ENCODE measurements at regions not wholly inside any gene's neighbourhood (a gene's known extent, or its start where the extent isn't known, plus 50 kb on each side); places are given as distances from the start of the nearest gene placed in this dataset.

DNA sequence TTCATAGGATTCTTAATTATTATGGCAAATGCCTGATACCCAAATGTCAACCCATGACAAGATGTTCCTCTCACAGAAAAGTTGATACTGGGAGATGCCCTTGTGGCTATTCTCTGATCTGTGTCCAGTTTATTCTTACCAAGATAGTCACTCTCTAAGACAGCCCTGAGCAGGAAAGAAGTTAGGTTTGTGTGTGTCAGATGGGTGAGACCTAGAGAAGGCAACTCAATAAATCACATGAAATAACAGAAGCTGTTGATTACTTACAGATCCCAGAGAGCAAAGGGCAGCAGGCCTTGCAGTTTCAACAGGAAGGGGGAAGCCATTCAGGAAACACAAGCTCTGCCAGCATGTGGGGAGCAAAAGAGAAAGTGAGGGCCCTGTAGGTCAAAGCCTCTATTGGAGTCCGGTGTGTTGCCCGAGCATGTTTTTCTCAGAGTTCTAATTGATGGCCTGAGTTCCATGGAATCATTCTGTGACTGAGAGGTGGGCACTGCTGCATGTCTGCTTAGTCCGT lies 1193.7 kb upstream of the CDH18 start:
- no peak for DNase-seq (ENCODE audit: low read depth, low spot score)

DNA sequence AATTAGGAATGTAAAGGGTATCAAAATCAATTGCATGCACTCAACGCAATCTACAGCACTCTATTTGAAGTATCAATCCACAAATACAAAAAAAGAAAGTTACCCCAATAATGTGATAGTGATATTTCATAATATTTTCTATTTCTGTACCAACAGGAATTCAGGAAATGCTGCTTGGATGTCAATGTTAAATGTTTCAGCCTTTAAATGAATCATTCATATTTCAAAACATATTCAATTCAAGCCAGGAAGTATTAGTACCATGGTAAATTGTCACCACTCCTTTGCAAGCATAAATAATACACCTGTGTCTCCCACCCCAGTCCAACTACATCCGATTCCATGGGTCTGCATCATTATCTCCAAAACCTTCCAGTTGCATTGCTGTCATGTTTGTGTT lies 1185.5 kb upstream of the CDH18 start:
- no peak for DNase-seq (ENCODE audit: low read depth, low spot score)

DNA sequence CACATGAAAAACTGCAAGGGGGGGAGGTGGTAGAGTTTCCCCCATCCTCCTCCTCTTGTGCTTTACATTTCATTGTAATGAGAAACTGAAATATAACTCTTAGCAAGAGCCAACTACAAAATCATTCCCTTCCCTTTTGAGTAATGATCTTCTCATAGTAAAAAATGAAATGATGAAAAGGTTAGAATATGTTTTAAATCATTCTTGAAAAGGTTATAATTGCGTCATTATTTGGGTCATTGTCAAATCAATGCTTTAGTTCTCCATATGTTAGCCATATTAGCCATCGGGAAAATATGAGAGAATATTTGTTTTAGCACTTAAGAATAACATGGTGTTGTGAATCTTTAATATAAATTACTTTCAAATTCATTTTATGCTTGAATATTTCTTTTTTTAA lies 1185.0 kb upstream of the CDH18 start:
- DNase-seq (ENCODE audit: low read depth, low spot score): no peak

DNA sequence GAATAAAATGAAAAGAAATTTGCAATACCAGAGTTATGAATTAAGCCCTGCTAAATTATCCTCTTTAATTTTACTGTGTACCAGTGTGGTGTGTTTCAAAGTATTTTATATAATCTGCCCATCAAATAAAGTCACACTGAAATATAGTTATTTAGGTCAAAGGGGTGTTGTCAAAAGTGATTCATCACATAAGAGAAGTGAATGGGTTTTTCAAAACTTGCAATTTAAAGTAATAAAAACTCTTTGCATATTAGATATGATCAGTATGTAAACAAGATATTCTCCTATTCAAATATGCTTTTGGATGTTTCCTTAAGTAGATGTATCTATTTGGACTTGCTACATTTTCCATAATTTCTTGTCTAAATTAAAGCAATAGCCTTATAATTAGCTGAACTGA lies 1183.0 kb upstream of the CDH18 start:
- no peak for DNase-seq (ENCODE audit: low read depth, low spot score)

DNA sequence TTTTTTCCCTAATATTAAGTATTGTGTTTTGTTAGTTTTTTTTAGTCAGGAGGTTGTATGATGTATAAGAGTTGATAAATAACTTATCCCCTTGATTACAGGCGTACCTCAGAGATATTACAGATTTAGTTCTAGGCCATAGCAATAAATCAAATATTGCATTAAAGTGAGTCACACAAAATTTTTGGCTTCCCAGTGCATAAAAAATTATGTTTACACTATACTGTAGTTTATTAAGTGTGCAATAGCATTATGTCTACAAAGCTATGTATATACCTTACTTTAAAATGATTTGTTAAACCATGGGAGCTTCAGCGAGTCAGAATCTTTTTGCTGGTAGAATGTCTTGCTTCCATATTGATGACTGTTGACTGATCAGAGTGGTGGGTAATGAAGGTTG lies 1180.6 kb upstream of the CDH18 start:
- no peak for DNase-seq (ENCODE audit: low read depth, low spot score)

DNA sequence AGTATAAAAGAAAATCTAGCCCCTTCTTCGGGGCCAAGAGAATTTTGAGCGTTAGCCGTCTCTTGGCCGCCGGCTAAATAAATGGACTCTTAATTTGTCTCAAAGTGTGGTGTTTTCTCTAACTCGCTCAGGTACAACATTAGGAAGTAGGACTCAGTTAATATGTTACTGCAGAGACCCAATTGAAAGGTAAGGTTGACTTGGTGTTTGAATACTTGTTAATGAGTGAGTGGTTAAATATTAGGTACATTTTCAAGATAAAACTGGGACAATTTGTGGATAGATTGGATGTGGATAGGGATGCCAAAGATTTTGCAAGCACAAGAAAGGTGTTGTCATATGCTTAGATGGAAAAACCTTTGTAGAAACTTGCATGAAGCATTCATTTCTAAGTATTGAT lies 1177.3 kb upstream of the CDH18 start:
- no peak for DNase-seq (ENCODE audit: low read depth, low spot score)

DNA sequence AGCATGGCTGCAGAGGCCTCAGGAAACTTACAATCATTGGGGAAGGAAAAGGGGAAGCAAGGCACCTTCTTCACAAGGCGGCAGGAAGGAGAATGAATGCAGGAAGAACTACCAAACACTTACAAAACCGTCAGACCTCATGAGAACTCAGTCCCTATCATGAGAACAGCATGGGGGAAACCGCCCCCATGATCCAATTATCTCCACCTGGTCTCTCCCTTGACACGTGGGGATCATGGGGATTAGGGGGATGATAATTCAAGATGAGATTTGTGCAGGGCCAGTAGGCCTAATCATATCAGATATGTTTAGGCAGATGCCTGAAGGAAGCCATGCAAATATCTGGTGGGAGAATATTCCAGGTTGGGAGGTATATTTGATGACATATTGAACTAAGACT lies 1176.4 kb upstream of the CDH18 start:
- no peak for DNase-seq (ENCODE audit: low read depth, low spot score)

DNA sequence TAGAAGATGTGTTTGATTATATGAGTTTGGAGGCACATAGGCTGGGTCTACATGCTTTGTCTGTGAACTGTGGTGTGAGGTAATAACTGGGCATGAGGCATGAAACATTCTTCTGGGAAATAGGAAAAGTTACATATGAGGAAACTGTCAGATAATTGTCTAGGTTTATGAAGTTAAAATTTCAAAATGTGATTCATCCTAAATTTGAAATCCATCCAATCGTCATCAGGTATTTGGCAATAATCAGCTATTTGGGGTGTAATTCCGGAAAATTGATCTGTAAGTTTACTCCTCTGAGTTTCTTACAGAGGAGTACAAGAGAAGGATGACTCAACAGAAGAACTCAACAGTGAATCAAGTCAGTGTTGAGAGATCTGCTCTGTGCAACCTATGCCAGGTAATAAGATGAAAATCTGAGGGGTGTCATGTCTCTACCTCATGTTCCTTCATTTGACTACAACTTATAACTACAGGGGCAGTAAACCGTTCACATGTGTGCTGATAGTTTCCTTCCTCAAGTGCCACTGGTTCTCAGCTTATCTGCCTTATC lies 1171.6 kb upstream of the CDH18 start:
- no peak for DNase-seq (ENCODE audit: low read depth, low spot score)

DNA sequence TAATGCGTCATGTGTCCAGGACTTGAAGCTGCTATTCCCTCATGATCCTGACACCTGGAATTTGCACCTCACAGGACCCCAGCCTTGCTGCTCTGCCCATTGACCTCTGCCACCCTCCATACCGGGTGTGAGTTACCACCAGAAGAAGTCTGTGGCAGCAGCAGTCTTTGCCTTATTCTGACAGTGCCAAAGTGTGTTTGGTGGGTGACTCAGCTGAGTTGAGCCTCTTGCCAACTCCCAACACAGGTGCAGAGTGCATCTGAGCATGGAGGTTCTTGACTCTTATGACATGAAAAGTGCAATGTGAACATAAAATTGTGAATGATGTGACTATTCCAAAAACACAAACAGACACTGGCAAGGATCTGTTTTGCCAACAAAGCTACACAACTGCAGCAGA lies 1166.5 kb upstream of the CDH18 start:
- DNase-seq (ENCODE audit: low read depth, low spot score): no peak

DNA sequence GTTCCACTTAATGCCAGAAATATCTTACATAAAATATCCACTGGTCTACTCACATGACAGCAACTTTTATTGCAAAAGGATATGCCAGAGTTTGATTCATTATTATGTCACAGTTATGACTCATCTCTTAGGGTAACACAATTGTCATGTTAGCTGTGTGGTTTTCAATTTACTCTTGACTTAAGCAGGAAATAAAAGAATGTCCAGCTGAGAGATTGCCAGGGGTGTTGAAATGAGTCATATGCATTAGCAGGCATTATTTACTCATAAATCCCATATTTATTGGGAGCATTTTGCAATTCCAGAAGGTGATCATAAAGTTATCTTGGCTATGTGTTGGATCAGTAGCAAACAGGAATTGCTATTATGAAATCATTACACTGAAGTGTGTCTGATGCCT lies 1164.6 kb upstream of the CDH18 start:
- DNase-seq (ENCODE audit: low read depth, low spot score): no peak

DNA sequence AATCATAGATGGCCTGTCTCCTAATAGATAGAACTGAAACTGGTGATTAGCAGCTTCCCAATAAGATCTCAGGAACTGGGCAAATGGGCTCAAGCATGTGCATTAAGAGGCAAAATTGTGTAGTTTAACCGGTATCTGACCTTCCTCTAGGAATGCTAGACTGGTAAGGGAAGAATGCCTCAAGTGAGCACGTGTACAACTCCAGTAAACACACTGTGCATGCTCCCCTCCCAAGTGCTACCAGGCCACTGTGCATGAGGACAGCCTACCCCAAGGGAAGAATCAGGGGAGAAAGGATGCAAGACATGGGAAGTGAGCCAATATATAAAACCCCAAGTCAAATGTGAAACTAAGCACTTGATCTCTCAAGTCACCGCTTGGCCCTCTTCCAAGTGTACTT lies 1157.4 kb upstream of the CDH18 start:
- no peak for DNase-seq (ENCODE audit: low read depth, low spot score)

DNA sequence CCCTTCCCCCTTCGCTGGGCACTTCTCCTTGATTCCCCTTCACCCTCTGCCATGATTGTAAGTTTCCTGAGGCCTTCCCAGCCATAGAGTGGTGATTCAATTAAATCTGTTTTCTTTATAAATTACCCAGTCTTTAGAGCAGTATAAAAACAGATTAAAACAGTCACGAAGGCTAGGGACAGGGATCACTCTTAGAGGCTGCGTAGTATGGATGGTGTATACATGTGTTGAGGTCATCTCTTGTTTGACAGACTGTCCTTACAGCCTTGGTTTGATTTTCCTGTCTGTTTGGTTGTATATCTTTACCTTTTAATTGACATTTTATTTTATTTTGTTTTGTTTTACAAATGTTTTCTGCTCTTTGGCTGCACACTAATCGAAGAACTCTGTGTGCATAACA lies 1155.7 kb upstream of the CDH18 start:
- DNase-seq (ENCODE audit: low read depth, low spot score): no peak

DNA sequence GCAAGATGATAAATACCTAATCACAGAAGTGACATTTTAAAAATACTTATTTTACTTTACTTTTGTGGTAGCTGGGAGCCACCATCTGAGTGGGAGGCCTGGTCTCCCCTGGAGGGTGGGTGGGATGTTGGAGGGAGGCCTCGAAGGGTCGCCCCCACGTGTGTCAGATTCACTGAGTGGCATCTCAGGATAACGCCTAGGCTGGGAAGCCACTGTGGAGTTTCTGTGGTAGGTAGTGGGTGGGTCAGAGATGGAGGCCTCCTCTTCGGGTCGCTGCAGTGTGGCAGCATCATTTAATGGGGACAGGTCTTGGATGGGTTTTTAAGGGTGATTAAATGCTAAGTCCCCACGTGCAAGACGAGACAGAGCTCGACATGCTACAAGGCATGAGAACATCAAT lies 1154.8 kb upstream of the CDH18 start:
- DNase-seq (ENCODE audit: low read depth, low spot score): no peak

DNA sequence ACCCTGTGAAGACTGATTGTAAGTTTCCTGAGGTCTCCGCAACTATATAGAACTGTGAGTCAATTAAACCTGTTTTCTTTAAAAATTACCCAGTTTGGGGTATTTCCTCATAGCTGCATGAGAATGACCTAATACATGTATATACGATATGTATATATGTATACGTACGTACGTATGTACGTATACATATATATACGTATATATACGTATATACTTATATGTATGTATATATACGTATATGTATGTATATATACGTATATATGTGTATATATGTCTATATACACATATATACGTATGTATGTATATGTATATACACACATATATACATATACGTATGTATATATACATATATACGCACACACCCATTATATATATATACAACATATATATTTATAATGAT lies 1153.0 kb upstream of the CDH18 start:
- DNase-seq (ENCODE audit: low read depth, low spot score): no peak

DNA sequence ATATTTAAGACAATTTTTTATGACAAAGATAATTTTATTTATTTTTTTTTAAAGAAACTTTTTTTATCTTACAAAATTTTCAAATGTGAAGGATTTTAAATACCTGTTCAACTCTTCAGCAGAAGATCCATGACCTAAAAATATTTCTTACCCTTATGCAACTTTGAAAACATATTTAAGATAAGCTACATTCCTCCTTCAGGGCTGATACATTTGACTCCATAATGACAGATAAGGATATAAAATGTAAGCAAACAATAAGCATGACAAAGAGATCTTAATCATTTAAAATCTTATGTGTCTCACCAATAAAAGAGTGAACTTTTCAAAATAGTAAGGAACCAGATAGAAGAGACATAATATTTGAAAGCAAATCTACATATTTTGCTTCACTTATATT lies 1138.2 kb upstream of the CDH18 start:
- no peak for DNase-seq (ENCODE audit: low read depth, low spot score)

DNA sequence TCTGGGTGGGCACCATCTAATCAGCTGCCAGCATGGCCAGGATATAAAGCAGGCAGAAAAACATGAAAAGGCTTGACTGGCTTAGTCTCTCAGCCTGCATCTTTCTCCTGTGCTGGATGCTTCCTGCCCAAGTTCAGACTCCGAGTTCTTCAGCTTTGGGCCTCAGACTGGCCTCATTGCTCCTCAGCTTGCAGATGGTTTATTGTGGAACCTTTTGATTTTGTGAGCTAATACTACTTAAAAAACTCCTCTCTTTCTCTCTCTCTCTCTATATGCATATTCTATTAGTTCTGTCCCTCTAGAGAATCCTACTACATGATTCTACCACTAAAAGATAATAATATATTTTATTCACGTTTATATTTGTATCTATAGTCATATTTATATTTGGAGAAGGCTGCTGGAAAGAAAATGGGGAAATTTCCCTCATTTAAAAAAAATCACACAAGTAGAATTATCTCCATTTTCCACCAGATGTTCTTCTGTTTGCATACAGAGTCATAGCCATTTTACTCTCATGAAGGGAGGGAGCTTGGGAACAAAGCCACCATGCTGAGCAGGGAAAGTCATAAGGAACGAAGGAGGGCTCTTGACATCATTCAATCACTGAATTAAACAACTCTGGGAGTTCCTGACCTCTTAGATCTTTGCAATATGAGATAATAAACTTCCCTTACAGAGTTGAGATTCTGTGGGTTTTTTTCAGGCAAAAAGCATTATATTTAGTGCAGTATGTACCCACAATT lies 1137.4 kb upstream of the CDH18 start:
- no peak for DNase-seq (ENCODE audit: low read depth, low spot score)

DNA sequence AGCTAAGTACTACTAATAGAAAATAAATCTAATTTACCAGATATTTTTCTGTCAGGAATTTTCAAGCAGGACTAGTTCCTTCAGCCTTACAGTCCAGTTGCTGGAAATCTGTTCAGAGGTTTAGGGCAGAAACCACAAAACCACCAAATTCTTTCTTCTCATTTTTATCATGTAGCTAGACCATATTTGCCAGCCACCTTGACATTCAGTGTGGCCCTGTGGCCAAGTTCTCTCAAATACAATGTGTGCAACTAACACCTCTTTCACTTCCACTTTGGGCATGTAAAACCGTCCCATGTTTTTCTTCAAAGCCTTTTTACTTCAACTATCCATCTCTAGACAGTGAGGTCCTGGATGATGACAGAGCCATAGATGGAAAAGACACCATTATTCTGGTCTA lies 1133.2 kb upstream of the CDH18 start:
- no peak for DNase-seq (ENCODE audit: low read depth, low spot score)

DNA sequence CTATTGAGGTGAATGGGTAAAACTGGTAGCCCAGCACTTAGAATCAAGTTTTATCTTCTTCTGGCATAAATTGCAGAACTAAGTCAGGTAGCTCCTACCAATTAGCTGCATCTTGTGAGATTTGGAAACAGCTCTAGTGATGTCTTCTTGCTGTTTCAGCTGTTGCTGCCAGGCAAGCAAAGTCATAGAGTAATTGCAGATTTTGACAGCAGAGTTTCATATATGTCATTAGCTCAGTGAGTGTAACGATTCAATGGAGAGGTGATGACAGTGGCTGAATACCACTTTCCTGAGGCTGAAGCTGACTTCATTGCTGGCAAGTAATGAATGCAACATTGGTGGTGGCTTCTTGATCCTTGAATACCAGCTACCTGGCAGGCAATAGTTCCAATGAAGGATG lies 1109.7 kb upstream of the CDH18 start:
- DNase-seq (ENCODE audit: low read depth, low spot score): no peak

DNA sequence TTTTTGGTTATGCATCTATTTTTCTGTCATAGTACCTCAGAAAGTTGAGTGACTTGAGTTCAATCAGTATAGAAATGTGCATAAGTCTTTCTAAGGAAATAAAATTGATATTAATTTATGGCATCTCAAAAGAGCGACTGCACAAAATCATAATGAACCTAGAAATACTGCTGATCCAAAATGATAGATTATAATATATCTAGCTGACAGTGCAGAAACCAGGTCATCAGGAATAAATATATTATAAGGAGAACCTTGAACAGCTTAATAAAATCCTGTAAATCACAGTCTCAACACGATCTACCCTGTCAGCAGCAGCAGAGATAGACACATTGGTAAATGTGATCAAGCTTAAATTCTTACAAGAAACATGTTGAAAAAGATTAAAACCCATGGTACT lies 1106.6 kb upstream of the CDH18 start:
- no peak for DNase-seq (ENCODE audit: low read depth, low spot score)

DNA sequence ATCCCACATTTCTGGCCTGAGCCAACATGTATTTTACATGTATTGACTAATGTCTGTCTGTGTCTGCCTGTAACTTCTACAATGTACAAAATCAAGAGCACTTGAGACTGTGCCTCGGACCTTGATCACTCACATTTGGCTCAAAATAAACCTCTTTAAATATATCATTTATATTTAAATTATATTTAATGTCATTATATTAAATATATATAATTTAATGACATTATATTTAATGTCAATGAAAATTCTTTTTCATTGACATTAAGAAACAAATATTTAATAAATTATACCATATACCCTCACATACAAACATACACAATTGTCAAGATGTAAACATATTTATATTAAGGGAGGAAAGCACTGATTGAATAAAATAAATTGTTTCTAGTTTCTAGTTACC lies 1099.8 kb upstream of the CDH18 start:
- no peak for DNase-seq (ENCODE audit: low read depth, low spot score)

DNA sequence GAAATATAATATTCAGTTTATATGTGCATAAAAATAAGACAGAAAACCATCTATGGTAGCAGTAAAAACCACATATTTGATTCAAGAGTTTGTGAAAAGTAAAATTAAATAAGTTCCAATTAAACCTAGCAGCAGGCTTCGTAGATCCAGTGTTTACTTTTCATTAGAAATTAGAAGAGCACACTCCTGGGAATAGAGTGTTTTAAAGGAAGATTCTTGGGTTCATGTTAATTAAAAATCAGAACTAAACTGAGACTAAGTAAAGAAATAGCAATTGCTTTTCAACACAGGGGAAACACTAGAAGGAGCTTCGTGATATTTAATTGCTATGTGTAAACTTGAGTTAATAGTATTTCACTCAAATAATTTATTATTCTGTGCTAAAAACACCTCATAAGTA lies 1097.8 kb upstream of the CDH18 start:
- no peak for DNase-seq (ENCODE audit: low read depth, low spot score)

DNA sequence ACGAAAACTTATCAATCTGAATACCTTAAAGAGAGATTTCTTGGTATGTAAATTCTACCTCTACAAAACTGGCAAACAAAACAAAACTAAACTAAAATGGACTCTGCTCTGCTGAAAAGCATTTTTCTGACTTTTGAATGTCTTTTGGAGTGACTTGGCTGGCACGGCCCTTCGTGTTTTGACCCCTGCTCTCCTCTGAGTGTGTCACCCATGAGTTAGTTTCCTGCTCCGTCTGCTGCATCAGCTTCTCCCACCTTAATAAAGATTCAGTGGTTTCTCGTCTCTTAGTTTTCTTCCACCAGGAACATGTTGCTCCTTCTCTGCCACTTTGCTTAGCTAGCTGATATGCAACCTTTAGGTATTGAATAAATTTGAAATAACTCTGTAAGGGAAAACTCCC lies 1084.0 kb upstream of the CDH18 start:
- no peak for DNase-seq (ENCODE audit: low read depth, low spot score)

DNA sequence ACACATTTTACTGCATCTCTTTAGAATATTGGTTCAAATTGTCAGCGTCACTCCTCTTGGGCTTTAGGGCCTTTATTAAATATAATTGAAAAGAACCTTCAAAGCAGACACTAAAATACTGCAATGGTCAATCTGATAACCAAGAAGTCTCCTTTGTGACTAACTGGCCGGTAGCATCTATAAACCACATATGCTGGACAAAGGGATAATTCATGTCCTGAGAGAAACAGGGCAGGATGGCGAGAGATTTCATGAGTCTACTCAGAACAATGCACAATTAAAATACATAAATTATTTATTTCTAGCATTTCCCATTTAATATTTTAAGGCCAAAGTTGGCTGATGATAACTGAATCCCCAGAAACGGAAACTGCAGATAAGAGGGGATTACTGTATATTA lies 1083.4 kb upstream of the CDH18 start:
- no peak for DNase-seq (ENCODE audit: low read depth, low spot score)

DNA sequence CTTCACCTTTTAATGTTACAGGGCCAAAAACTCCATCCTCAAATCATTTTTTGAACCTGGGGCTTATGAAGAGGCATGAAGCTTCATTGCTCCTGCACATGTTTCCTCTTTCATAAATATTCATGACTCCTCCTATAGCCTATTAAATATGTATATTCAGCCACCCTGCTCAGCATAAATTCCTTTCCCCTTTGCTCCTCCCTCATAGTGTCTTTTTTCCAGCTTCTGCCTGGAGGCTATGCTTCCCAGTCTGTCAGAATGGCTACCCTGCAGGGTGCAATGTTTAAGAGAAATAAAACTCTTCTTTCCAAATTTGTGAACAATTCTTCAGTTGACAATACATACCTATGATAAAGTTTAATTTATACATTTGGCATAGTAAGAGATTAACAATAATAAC lies 1082.9 kb upstream of the CDH18 start:
- no peak for DNase-seq (ENCODE audit: low read depth, low spot score)

Data from iPS DF 19.7 (cell line).